Progenitor cell of endocrine pancreas (in vitro differentiated cells): ENCODE measurements at regions not wholly inside any gene's neighbourhood (a gene's known extent, or its start where the extent isn't known, plus 50 kb on each side); places are given as distances from the start of the nearest gene placed in this dataset.
"Not testable (repeated sequence)": the region's sequence is repeated elsewhere in the genome, so short reads cannot be mapped to it uniquely, and the experiment has no call there.

Source experiments
- DNase-seq: peaks from one replicate; pipeline ENCODE4 v3.0.0; 2021; ENCODE audit warnings: low spot score; ENCODE audit not compliant: unreplicated experiment
- H3K27ac Mint-ChIP-seq: 2 replicates; pipeline ENCODE4 v1.8.0; 2021; ENCODE audit warnings: mild to moderate bottlenecking, moderate library complexity, mixed read lengths
- H3K27me3 Mint-ChIP-seq: 2 replicates; pipeline ENCODE4 v1.8.0; 2021; ENCODE audit warnings: mixed read lengths
- H3K36me3 Mint-ChIP-seq: 2 replicates; pipeline ENCODE4 v1.8.0; 2022; ENCODE audit warnings: mixed read lengths; ENCODE audit not compliant: insufficient read depth
- H3K4me1 Mint-ChIP-seq: 2 replicates; pipeline ENCODE4 v1.8.0; 2021; ENCODE audit warnings: low read depth, mixed read lengths
- H3K4me3 Mint-ChIP-seq: 2 replicates; pipeline ENCODE4 v1.8.0; 2021; ENCODE audit warnings: low read depth, mild to moderate bottlenecking, moderate library complexity, mixed read lengths
- H3K9me3 Mint-ChIP-seq: 2 replicates; pipeline ENCODE4 v1.8.0; 2021; ENCODE audit warnings: low read depth, mixed read lengths
- CTCF ChIP-seq: fragments of 200-600 bp; sonication (generic); IDR thresholded peaks from one replicate; pipeline ENCODE4 v1.5.0; 2021; ENCODE audit warnings: antibody characterized with exemption, mild to moderate bottlenecking; ENCODE audit not compliant: unreplicated experiment

- peak; percentile 78 for TF ChIP-seq CTCF
- Mint-ChIP-seq H3K4me3 (no peak overlapping the region), H3K4me1 (no peaks in the 10 kb centered on the region), H3K27me3 (peaks cover 7% of the 10 kb centered on the region), H3K36me3 (no peaks in the 10 kb centered on the region), H3K27ac (no peak overlapping the region), H3K9me3 (peaks cover 26% of the 10 kb centered on the region)
- no peak for DNase-seq
These were observed 73.3 kb downstream of the OTOR start for GRCh38 chr20:16821211-16822089.

- no peaks in the 10 kb centered on the region for H3K4me1 Mint-ChIP-seq
- peaks cover 26% of the 10 kb centered on the region for H3K9me3 Mint-ChIP-seq
- no peak overlapping the region for H3K4me3 Mint-ChIP-seq
- no peak overlapping the region for H3K27ac Mint-ChIP-seq
- peaks cover 4% of the 10 kb centered on the region for H3K27me3 Mint-ChIP-seq
- no peak for TF ChIP-seq CTCF
- H3K36me3 Mint-ChIP-seq = no peaks in the 10 kb centered on the region
- no peak for DNase-seq
These were observed 76.5 kb downstream of the OTOR start for GRCh38 chr20:16824664-16825063.

GRCh38 chr20:16828666-16829305 lies 80.6 kb downstream of the OTOR start:
- Mint-ChIP-seq H3K27ac (no peak overlapping the region), H3K9me3 (peaks cover 20% of the 10 kb centered on the region), H3K36me3 (no peaks in the 10 kb centered on the region), H3K4me1 (no peaks in the 10 kb centered on the region), H3K4me3 (no peak overlapping the region), H3K27me3 (peaks cover 7% of the 10 kb centered on the region)
- no peak for DNase-seq
- no peak for TF ChIP-seq CTCF

- H3K4me1 Mint-ChIP-seq, H3K36me3 Mint-ChIP-seq, DNase-seq, H3K9me3 Mint-ChIP-seq, H3K27ac Mint-ChIP-seq, H3K4me3 Mint-ChIP-seq: not testable (repeated sequence)
- peaks cover 17% of the 10 kb centered on the region for H3K27me3 Mint-ChIP-seq
These were observed 87.5 kb downstream of the OTOR start for GRCh38 chr20:16835690-16836089.

GRCh38 chr20:16842486-16843120 lies 94.4 kb downstream of the OTOR start:
- TF ChIP-seq CTCF = no peak
- Mint-ChIP-seq H3K36me3 (no peaks in the 10 kb centered on the region), H3K4me1 (no peaks in the 10 kb centered on the region), H3K27me3 (peaks cover 34% of the 10 kb centered on the region), H3K4me3 (no peak overlapping the region), H3K27ac (no peak overlapping the region), H3K9me3 (no peaks in the 10 kb centered on the region)
- no peak for DNase-seq
